H1 (cell line): ENCODE measurements at regions not wholly inside any gene's neighbourhood (a gene's known extent, or its start where the extent isn't known, plus 50 kb on each side); places are given as distances from the start of the nearest gene placed in this dataset.

ENCODE experiments used
- CTCF ChIA-PET: fragments of 300-600 bp; sonication (Branson Sonifier 250); formaldehyde crosslinking; loops from one replicate; lab custom pipeline; 2021; ENCODE audit not compliant: partially characterized antibody; lab: Charles Lee
- POLR2A ChIA-PET: fragments of 300-600 bp; sonication (Branson Sonifier 250); formaldehyde crosslinking; loops from one replicate; lab custom pipeline; 2021; ENCODE audit warnings: inconsistent platforms; ENCODE audit not compliant: partially characterized antibody; lab: Charles Lee
- DNase-seq, 2 experiments: peaks; one replicate each; pipeline versions ENCODE4 v3.0.0 to v3.0.0-alpha.2; 2010 to 2022; ENCODE audit warnings: low spot score in 2 of 2, low read depth in 1 of 2, mixed read lengths in 1 of 2
- FAIRE-seq: peaks from 2 replicates; lab custom pipeline; 2011; peaks lifted over from hg19 to GRCh38; lab: Jason Lieb, UNC
- H2AFZ ChIP-seq: 2 replicates; pipeline ENCODE4 v1.8.1; 2012; ENCODE audit warnings: low read length, inconsistent platforms
- H2AK5ac ChIP-seq: 2 replicates; pipeline ENCODE4 v1.6.1; 2013; ENCODE audit warnings: low read depth, low read length
- H2BK120ac ChIP-seq: replicated peaks from 2 replicates; pipeline ENCODE3; 2013; ENCODE audit warnings: low read depth, low read length, inconsistent platforms
- H2BK12ac ChIP-seq: 2 replicates; pipeline ENCODE4 v1.6.1; 2013; ENCODE audit warnings: low read depth, low read length
- H2BK15ac ChIP-seq: 2 replicates; pipeline ENCODE4 v1.6.1; 2013; ENCODE audit warnings: low read length
- H2BK20ac ChIP-seq: 2 replicates; pipeline ENCODE4 v1.6.1; 2013; ENCODE audit warnings: low read length
- H2BK5ac ChIP-seq: 2 replicates; pipeline ENCODE4 v1.6.1; 2013; ENCODE audit warnings: low read depth, low read length
- H3K14ac ChIP-seq: 2 replicates; pipeline ENCODE4 v1.6.1; 2013; ENCODE audit warnings: inconsistent platforms; ENCODE audit not compliant: insufficient read length
- H3K18ac ChIP-seq: 2 replicates; pipeline ENCODE4 v1.6.1; 2013; ENCODE audit warnings: low read length; ENCODE audit errors: extremely low read depth
- H3K23ac ChIP-seq: 2 replicates; pipeline ENCODE4 v1.6.1; 2013; ENCODE audit warnings: inconsistent platforms; ENCODE audit not compliant: insufficient read length
- H3K23me2 ChIP-seq: 2 replicates; pipeline ENCODE4 v1.6.1; 2013; ENCODE audit warnings: low read depth, low read length
- H3K27ac ChIP-seq: 2 replicates; pipeline ENCODE4 v1.6.1; 2011; ENCODE audit warnings: low read depth, low read length, inconsistent platforms
- H3K27me3 ChIP-seq, 4 experiments: replicated peaks in 1 of 4; 1 replicate in 1 of 4; 2 replicates in 3 of 4; pipeline versions ENCODE4 v1.6.1 to v1.8.1; 2011 to 2013; ENCODE audit warnings: low read length in 3 of 4, mild to moderate bottlenecking in 3 of 4, inconsistent platforms in 2 of 4, mixed read lengths in 2 of 4, moderate library complexity in 1 of 4; ENCODE audit not compliant: control insufficient read depth in 3 of 4, insufficient read depth in 3 of 4; ENCODE audit errors: extremely low read depth in 1 of 4
- H3K36me3 ChIP-seq, 4 experiments: 2 replicates each; pipeline versions ENCODE4 v1.6.1 to v1.8.1; 2011 to 2013; ENCODE audit warnings: mild to moderate bottlenecking in 4 of 4, low read length in 3 of 4, moderate library complexity in 2 of 4, control low read depth in 1 of 4, inconsistent platforms in 1 of 4; ENCODE audit not compliant: insufficient read depth in 4 of 4, control insufficient read depth in 2 of 4
- H3K4ac ChIP-seq: replicated peaks from 2 replicates; pipeline ENCODE3; 2013; ENCODE audit warnings: low read length, low read depth, mixed read lengths, inconsistent platforms; ENCODE audit not compliant: insufficient read length
- H3K4me1 ChIP-seq, 4 experiments: replicated peaks in 1 of 4; 1 replicate in 1 of 4; 2 replicates in 3 of 4; pipeline versions ENCODE4 v1.6.1 to v1.8.1; 2011 to 2013; ENCODE audit warnings: low read length in 3 of 4, inconsistent platforms in 2 of 4, mixed read lengths in 1 of 4; ENCODE audit not compliant: insufficient read depth in 4 of 4, control insufficient read depth in 3 of 4
- H3K4me2 ChIP-seq, 2 experiments: 2 replicates each; pipeline versions ENCODE4 v1.6.1 to v1.8.1; 2011 to 2013; ENCODE audit warnings: low read depth in 2 of 2, low read length in 2 of 2, control low read depth in 1 of 2, inconsistent platforms in 1 of 2, mild to moderate bottlenecking in 1 of 2; ENCODE audit not compliant: insufficient read depth in 1 of 2
- H3K4me3 ChIP-seq, 4 experiments: fragments of 200-600, 300-600 bp in 1 of 4; sonication (generic), shearing (Covaris generic), sonication (Bioruptor Twin) in 1 of 4; 2 replicates each; pipeline versions ENCODE4 v1.5.1 to v1.8.1; 2011 to 2016; ENCODE audit warnings: low read length in 4 of 4, low read depth in 3 of 4, control low read depth in 2 of 4, inconsistent platforms in 2 of 4, mild to moderate bottlenecking in 2 of 4, mixed read lengths in 1 of 4, moderate library complexity in 1 of 4; ENCODE audit not compliant: insufficient read depth in 2 of 4; ENCODE audit errors: extremely low read depth in 1 of 4
- H3K56ac ChIP-seq: replicated peaks from 2 replicates; pipeline ENCODE3; 2013; ENCODE audit warnings: low read depth, mild to moderate bottlenecking, mixed read lengths, low read length, inconsistent platforms; ENCODE audit not compliant: insufficient read length
- H3K79me1 ChIP-seq: 2 replicates; pipeline ENCODE4 v1.6.1; 2013; ENCODE audit warnings: low read depth, low read length, control low read depth
- H3K79me2 ChIP-seq, 2 experiments: 2 replicates each; pipeline versions ENCODE4 v1.6.1 to v1.8.1; 2012 to 2013; ENCODE audit warnings: low read length in 2 of 2, mild to moderate bottlenecking in 2 of 2, inconsistent platforms in 1 of 2; ENCODE audit not compliant: insufficient read depth in 2 of 2, control insufficient read depth in 1 of 2
- H3K9ac ChIP-seq, 4 experiments: replicated peaks in 1 of 4; 1 replicate in 1 of 4; 2 replicates in 3 of 4; pipeline versions ENCODE4 v1.6.1 to v1.8.1; 2011 to 2013; ENCODE audit warnings: low read depth in 3 of 4, low read length in 3 of 4, control low read depth in 2 of 4, mild to moderate bottlenecking in 2 of 4, moderate library complexity in 2 of 4, inconsistent platforms in 1 of 4; ENCODE audit errors: extremely low read depth in 1 of 4
- H3K9me3 ChIP-seq, 2 experiments: 2 replicates each; pipeline versions ENCODE4 v1.6.1 to v1.8.1; 2012 to 2013; ENCODE audit warnings: mild to moderate bottlenecking in 2 of 2, moderate library complexity in 2 of 2, control low read depth in 1 of 2, inconsistent platforms in 1 of 2, low read depth in 1 of 2, low read length in 1 of 2, mixed read lengths in 1 of 2; ENCODE audit not compliant: insufficient read depth in 2 of 2
- H4K20me1 ChIP-seq, 2 experiments: replicated peaks in 1 of 2; 2 replicates each; pipeline versions ENCODE3 to v1.8.1; 2011 to 2013; ENCODE audit warnings: inconsistent platforms in 2 of 2, low read length in 2 of 2, mild to moderate bottlenecking in 1 of 2; ENCODE audit not compliant: insufficient read depth in 2 of 2, control insufficient read depth in 1 of 2
- H4K5ac ChIP-seq: 2 replicates; pipeline ENCODE4 v1.6.1; 2013; ENCODE audit warnings: low read length, low read depth, mixed read lengths, inconsistent platforms; ENCODE audit not compliant: insufficient read length
- H4K8ac ChIP-seq: 2 replicates; pipeline ENCODE4 v1.8.0; 2013; ENCODE audit warnings: mild to moderate bottlenecking, moderate library complexity, low read length, inconsistent platforms; ENCODE audit not compliant: insufficient read depth; ENCODE audit errors: extremely low read depth
- H4K91ac ChIP-seq: replicated peaks from 2 replicates; pipeline ENCODE3; 2013; ENCODE audit warnings: low read length, mixed read lengths, inconsistent platforms; ENCODE audit not compliant: insufficient read length
- ASH2L ChIP-seq: fragments of 200-600, 300-600 bp; sonication (generic); IDR thresholded peaks from one replicate; pipeline ENCODE4 v1.7.1; 2017; ENCODE audit warnings: low read length
- BRCA1 ChIP-seq: IDR thresholded peaks from 2 replicates; pipeline ENCODE4 v1.6.1; 2012; ENCODE audit warnings: low read depth, low read length, improper control_type of control experiment
- CHD2 ChIP-seq: IDR thresholded peaks from 2 replicates; pipeline ENCODE4 v1.6.1; 2012; ENCODE audit warnings: low read length, improper control_type of control experiment
- RAD21 ChIP-seq, 2 experiments: IDR thresholded peaks in 1 of 2; conservative IDR thresholded peaks in 1 of 2; 2 replicates each; pipeline ENCODE4 v1.6.1; 2011; ENCODE audit warnings: low read depth in 2 of 2, low read length in 2 of 2, improper control_type of control experiment in 1 of 2, inconsistent platforms in 1 of 2, mild to moderate bottlenecking in 1 of 2, moderate library complexity in 1 of 2
- RFX5 ChIP-seq: IDR thresholded peaks from 2 replicates; pipeline ENCODE4 v1.6.1; 2011; ENCODE audit warnings: low read depth, low read length, improper control_type of control experiment, borderline replicate concordance
- RNF2 ChIP-seq: fragments of 200-900, 300-1000 bp; sonication (generic); IDR thresholded peaks from 2 replicates; pipeline ENCODE4 v1.7.1; 2016; ENCODE audit warnings: borderline replicate concordance, low read depth, mild to moderate bottlenecking, antibody characterized with exemption, low read length; ENCODE audit not compliant: poor library complexity, severe bottlenecking; ENCODE audit errors: missing control alignments
- SIN3A ChIP-seq, 2 experiments: IDR thresholded peaks in 1 of 2; conservative IDR thresholded peaks in 1 of 2; 2 replicates each; pipeline ENCODE4 v1.6.1; 2011 to 2012; ENCODE audit warnings: low read length in 2 of 2, improper control_type of control experiment in 1 of 2, low read depth in 1 of 2, mild to moderate bottlenecking in 1 of 2
- SIRT6 ChIP-seq: IDR thresholded peaks from one replicate; pipeline ENCODE4 v1.7.1; 2012; ENCODE audit warnings: low read length, inconsistent platforms
- TBP ChIP-seq: IDR thresholded peaks from 2 replicates; pipeline ENCODE4 v1.6.1; 2011; ENCODE audit warnings: low read depth, low read length, improper control_type of control experiment
- TEAD4 ChIP-seq: IDR thresholded peaks from 2 replicates; pipeline ENCODE4 v1.6.1; 2012; ENCODE audit warnings: low read depth, low read length, inconsistent platforms, mixed read lengths

GRCh38 chr4:158056689-158057245 lies 116.1 kb downstream of the GASK1B start:
- no peak overlapping the region for H3K9ac ChIP-seq
- H3K14ac ChIP-seq = no peak overlapping the region
- H2BK5ac ChIP-seq = no peak overlapping the region
- no peaks in the 10 kb centered on the region for H3K27me3 ChIP-seq
- no peak overlapping the region for H3K18ac ChIP-seq
- FAIRE-seq = no peak
- no peaks in the 10 kb centered on the region for H3K4me1 ChIP-seq
- H3K9me3 ChIP-seq = no peaks in the 10 kb centered on the region
- H3K36me3 ChIP-seq = no peaks in the 10 kb centered on the region
- H4K20me1 ChIP-seq = no peaks in the 10 kb centered on the region
- no peak for TF ChIP-seq TEAD4
- TF ChIP-seq SIRT6 = no peak
- no peak for TF ChIP-seq RNF2
- TF ChIP-seq RAD21 (IDR thresholded peaks at IDR 0.05 in 1 of 2, conservative IDR thresholded peaks at IDR 0.05 in 1 of 2; ENCODE audit: low read depth in 2 of 2, low read length in 2 of 2) = no peak
- no peak for TF ChIP-seq TBP
- no peak for TF ChIP-seq CHD2
- no peak for TF ChIP-seq ASH2L
- TF ChIP-seq BRCA1 = no peak
- TF ChIP-seq SIN3A (conservative IDR thresholded peaks at IDR 0.05 in 1 of 2, IDR thresholded peaks at IDR 0.05 in 1 of 2; ENCODE audit: low read depth in 1 of 2, low read length in 2 of 2) = no peak
- TF ChIP-seq RFX5 = no peak
- H2AFZ ChIP-seq = peak overlapping the region; percentile 90
- no peak overlapping the region for H2BK20ac ChIP-seq
- H2BK120ac ChIP-seq = no peak overlapping the region
- H3K4me3 ChIP-seq = no peak overlapping the region
- no peak overlapping the region for H2AK5ac ChIP-seq
- no peaks in the 10 kb centered on the region for H3K79me1 ChIP-seq
- no peak overlapping the region for H3K56ac ChIP-seq
- POLR2A ChIA-PET = no interaction called here
- CTCF ChIA-PET = interaction anchor here (1.1 kb wide), 1 partner anchor 114 kb away, joined by 3 read pairs; no protein-coding TSS in a partner anchor
- no peak overlapping the region for H2BK12ac ChIP-seq
- H3K27ac ChIP-seq = no peak overlapping the region
- no peak overlapping the region for H4K91ac ChIP-seq
- H4K8ac ChIP-seq = no peak overlapping the region
- H2BK15ac ChIP-seq = no peak overlapping the region
- no peak overlapping the region for H3K23ac ChIP-seq
- H3K79me2 ChIP-seq = no peaks in the 10 kb centered on the region
- DNase-seq = no peak
- no peaks in the 10 kb centered on the region for H3K23me2 ChIP-seq
- no peak overlapping the region for H4K5ac ChIP-seq
- no peak overlapping the region for H3K4me2 ChIP-seq
- no peak overlapping the region for H3K4ac ChIP-seq
